ENCODE measurements at regions not wholly inside any gene's neighbourhood (a gene's known extent, or its start where the extent isn't known, plus 50 kb on each side); places are given as distances from the start of the nearest gene placed in this dataset.
A peak's percentile ranks its signal among the peaks of the same experiment; 100 is the strongest.

DNA sequence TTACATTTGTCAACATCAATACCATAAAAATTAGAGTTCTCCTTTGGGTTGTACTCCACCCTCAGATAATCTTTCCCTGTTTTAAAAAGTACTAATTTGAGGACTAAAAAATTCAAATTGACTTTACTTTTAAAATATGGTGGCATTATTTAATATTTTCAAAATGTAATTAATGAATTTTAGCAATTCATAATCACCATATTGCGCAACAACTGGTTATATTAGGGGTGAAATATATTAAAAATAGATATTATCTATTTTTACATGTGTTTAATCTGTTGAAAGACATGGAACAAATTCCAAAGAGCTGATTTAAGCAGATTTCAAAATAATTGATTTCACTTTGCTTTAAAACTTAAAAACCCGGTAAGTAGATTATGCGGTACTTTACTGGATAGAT lies 236.6 kb upstream of the NOL4 start:
- TF ChIP-seq, protein P1, sequence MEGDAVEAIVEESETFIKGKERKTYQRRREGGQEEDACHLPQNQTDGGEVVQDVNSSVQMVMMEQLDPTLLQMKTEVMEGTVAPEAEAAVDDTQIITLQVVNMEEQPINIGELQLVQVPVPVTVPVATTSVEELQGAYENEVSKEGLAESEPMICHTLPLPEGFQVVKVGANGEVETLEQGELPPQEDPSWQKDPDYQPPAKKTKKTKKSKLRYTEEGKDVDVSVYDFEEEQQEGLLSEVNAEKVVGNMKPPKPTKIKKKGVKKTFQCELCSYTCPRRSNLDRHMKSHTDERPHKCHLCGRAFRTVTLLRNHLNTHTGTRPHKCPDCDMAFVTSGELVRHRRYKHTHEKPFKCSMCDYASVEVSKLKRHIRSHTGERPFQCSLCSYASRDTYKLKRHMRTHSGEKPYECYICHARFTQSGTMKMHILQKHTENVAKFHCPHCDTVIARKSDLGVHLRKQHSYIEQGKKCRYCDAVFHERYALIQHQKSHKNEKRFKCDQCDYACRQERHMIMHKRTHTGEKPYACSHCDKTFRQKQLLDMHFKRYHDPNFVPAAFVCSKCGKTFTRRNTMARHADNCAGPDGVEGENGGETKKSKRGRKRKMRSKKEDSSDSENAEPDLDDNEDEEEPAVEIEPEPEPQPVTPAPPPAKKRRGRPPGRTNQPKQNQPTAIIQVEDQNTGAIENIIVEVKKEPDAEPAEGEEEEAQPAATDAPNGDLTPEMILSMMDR (IDR thresholded peaks at IDR 0.05), result no peak
- DNase-seq (ENCODE audit: low spot score), result no peak
- Histone ChIP-seq H3K4me3 (no peak overlapping the region), H3K27ac (no peak overlapping the region)

DNA sequence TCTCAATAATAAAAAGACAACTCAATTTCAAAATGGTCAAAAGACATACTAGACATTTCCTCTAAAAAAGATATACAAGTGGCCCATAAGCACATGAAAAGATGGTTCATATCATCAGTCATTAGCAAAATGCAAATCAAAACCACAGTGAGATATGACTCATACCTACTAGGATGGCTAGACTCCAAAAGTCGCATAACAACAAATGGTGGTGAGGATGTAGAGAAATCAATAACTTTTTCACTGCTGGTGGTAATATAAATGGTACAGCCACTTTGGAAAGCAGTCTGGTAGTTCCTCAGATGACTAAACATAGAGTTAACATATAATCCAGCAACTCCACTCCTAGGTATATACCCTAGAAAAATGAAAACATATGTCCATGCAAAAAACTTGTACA lies 242.3 kb upstream of the NOL4 start:
- TF ChIP-seq, protein P1 (IDR thresholded peaks at IDR 0.05), result no peak

DNA sequence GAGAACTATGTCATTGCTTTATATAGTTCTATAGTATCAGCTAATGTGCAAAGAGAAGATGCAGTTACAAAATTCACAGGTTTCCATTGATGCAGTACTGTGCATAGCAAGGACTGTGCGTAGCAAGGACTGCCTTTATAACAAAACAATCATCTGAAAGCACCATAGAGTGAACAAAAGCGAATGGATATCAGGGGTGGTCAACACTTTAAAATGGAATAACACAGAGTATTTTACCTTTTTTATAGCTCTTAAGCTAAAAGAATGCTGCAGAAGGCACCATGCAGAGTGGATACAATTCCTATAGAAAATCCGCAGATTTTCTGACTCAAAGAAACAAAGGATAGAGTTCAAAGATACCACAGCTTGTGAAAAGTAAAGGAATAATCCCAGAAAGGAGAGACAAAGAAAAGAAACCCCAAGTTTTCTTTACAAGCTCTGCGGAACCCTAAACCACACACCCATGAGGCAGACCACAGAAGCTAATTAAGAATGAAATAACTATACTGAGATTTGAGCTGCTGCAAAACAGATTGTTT lies 229.9 kb upstream of the DTNA start:
- no peak overlapping the region for H3K27ac ChIP-seq
- TF ChIP-seq, protein P1 (IDR thresholded peaks at IDR 0.05), result no peak
- no peak overlapping the region for H3K4me3 ChIP-seq
- DNase-seq (ENCODE audit: low spot score), result no peak

More for the DNA sequence above, 242.3 kb upstream of the NOL4 start:
- no peak for DNase-seq (ENCODE audit: low spot score)
- no peak overlapping the region for H3K27ac ChIP-seq
- H3K4me3 ChIP-seq, result no peak overlapping the region

DNA sequence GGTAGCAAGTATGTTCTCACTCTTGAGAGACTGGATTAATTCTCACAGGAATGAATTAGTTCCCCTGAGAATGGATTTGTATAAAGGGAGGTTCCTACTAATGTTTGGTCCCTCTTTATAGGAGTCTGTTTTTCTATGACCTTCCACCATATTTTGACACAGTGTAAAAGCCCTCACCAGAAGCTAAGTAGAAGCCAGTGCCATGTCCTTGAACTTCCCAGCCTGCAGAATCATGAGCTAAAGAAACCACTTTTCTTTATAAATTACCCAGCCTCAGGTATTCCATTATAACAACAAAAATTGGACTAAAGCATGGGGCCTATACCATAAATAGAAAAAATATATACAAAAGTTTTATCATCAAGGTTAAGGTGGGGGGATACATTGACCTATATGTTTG lies 227.9 kb upstream of the DTNA start:
- Histone ChIP-seq H3K27ac (no peak overlapping the region), H3K4me3 (no peak overlapping the region)
- DNase-seq (ENCODE audit: low spot score), result no peak
- TF ChIP-seq, protein P1 (IDR thresholded peaks at IDR 0.05), result no peak

DNA sequence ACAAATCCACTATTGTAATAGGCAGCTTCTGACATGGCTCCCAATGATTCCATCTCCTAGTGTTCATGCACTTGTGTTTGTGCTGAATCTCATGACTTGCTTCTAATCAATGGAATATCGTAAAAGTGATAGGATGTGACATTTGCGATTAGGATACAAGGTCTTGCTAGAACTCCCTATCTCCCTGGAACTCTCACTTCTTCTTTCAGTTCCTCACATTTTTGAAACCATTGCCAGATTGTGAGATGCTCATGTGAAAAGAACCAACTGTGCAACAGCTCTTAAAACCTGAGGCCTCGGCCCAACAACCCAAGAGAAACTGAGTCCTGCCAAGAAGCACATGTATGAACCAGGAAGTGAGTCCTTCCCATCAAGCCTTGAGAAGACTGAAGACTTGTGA lies 226.9 kb upstream of the DTNA start:
- TF ChIP-seq, protein P1 (IDR thresholded peaks at IDR 0.05), result no peak
- Histone ChIP-seq H3K4me3 (no peak overlapping the region), H3K27ac (no peak overlapping the region)
- DNase-seq (ENCODE audit: low spot score), result no peak

DNA sequence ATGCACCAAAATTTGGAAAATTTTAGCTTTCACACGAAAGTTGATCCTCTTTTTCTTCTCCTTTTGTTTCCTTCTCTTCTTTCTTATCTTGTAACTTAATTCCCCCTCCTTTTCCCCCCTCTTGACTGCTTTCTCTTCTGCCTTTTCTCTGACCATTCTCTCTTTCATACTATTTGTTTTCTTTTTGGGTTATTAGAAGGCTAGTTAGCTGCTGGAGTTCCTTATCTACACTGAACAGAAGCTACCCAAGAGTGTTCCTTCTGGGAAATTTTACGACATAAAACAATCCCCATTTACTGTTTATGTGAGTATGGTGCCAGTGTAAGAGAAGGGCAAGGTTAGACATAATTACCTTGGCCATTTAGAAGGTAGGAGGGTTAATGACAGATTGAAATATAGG lies 218.4 kb upstream of the DTNA start:
- Histone ChIP-seq H3K27ac (no peak overlapping the region), H3K4me3 (no peak overlapping the region)
- DNase-seq (ENCODE audit: low spot score), result no peak
- TF ChIP-seq, protein P1 (IDR thresholded peaks at IDR 0.05), result no peak

DNA sequence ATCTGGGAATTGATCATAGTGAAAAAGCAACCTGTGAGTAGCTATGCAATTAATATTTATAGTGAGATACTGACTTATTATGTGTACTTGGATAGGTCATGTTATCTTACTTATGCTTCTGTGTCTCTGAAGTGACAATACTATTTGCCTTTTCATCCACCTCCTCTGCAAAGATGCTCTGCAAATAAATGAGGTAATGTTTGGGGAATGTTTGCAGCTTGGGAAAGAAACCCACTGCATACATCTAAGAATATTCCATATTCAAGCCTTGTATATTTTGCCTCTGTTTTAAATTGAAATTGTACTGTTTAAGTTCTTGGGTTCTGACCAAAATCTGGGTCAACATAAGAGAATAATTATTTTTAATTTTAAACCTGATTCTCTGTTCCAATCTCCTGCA lies 217.4 kb upstream of the DTNA start:
- no peak for DNase-seq (ENCODE audit: low spot score)
- TF ChIP-seq, protein P1 (IDR thresholded peaks at IDR 0.05), result no peak
- Histone ChIP-seq H3K27ac (peak overlapping the region in 1 of 2 donors; percentile 80), H3K4me3 (peak overlapping the region; percentile 74)

All from coronary artery (tissue), 2 donors.